DND-41 (cell line): ENCODE measurements at regions not wholly inside any gene's neighbourhood (a gene's known extent, or its start where the extent isn't known, plus 50 kb on each side); places are given as distances from the start of the nearest gene placed in this dataset.

Source experiments
- ATAC-seq: fragments of 200-7000 bp; cut with Tn5 transposase; 3 replicates; pipeline ENCODE4 v1.9.1; 2021; ENCODE audit warnings: low read depth; ENCODE audit not compliant: insufficient read depth
- DNase-seq: peaks from one replicate; pipeline ENCODE4 v3.0.0-alpha.2; 2020
- H2AFZ ChIP-seq: 2 replicates; pipeline ENCODE4 v1.6.0; 2012; ENCODE audit warnings: low read depth, low read length
- H3K27ac ChIP-seq: 2 replicates; pipeline ENCODE4 v1.5.1; 2012; ENCODE audit warnings: low read length, inconsistent platforms
- H3K27me3 ChIP-seq: fragments of 200-600 bp; sonication (generic); 2 replicates; pipeline ENCODE4 v1.6.0; 2012; ENCODE audit warnings: low read length, mild to moderate bottlenecking, inconsistent platforms; ENCODE audit not compliant: insufficient read depth, poor library complexity
- H3K36me3 ChIP-seq: 2 replicates; pipeline ENCODE4 v1.5.1; 2012; ENCODE audit warnings: low read length, inconsistent platforms; ENCODE audit not compliant: insufficient read depth
- H3K4me1 ChIP-seq: 2 replicates; pipeline ENCODE4 v1.5.1; 2012; ENCODE audit warnings: mild to moderate bottlenecking, low read length; ENCODE audit not compliant: insufficient read depth
- H3K4me2 ChIP-seq: 2 replicates; pipeline ENCODE4 v1.6.0; 2012; ENCODE audit warnings: mild to moderate bottlenecking, moderate library complexity, low read length, inconsistent platforms; ENCODE audit not compliant: insufficient read depth
- H3K4me3 ChIP-seq, 2 experiments: fragments of 200-600 bp in 1 of 2; shearing (Covaris generic) in 1 of 2; 2 replicates each; pipeline ENCODE4 v1.5.1; 2012 to 2016; ENCODE audit warnings: inconsistent platforms in 2 of 2, low read length in 2 of 2, mild to moderate bottlenecking in 2 of 2, low read depth in 1 of 2, moderate library complexity in 1 of 2
- H3K79me2 ChIP-seq: 2 replicates; pipeline ENCODE4 v1.6.0; 2012; ENCODE audit warnings: low read length, inconsistent platforms; ENCODE audit not compliant: insufficient read depth
- H3K9ac ChIP-seq: 2 replicates; pipeline ENCODE4 v1.6.0; 2012; ENCODE audit warnings: low read depth, mild to moderate bottlenecking, inconsistent platforms, low read length, moderate library complexity
- H3K9me3 ChIP-seq: 2 replicates; pipeline ENCODE4 v1.5.1; 2012; ENCODE audit warnings: low read length, moderate library complexity, mild to moderate bottlenecking, inconsistent platforms; ENCODE audit not compliant: insufficient read depth, severe bottlenecking
- H4K20me1 ChIP-seq: 2 replicates; pipeline ENCODE4 v1.6.0; 2012; ENCODE audit warnings: low read length; ENCODE audit not compliant: insufficient read depth
- EZH2 ChIP-seq: IDR thresholded peaks from 3 replicates; pipeline ENCODE4 v1.6.1; 2012; ENCODE audit warnings: borderline replicate concordance, low read depth, mild to moderate bottlenecking, moderate library complexity, low read length, inconsistent platforms; ENCODE audit not compliant: severe bottlenecking
- TF ChIP-seq, protein P1 (sequence below): IDR thresholded peaks from 2 replicates; pipeline ENCODE4 v1.5.1; 2012; ENCODE audit warnings: borderline replicate concordance, low read length, moderate library complexity, mild to moderate bottlenecking; ENCODE audit not compliant: poor library complexity, severe bottlenecking; ENCODE audit errors: extremely low read depth

- no peaks in the 10 kb centered on the region for H3K79me2 ChIP-seq
- H2AFZ ChIP-seq, result no peak overlapping the region
- ATAC-seq, result peak; percentile 60; the same call in 2 of the 3 replicates
- H3K9ac ChIP-seq, result no peak overlapping the region
- no peak overlapping the region for H3K4me2 ChIP-seq
- no peaks in the 10 kb centered on the region for H4K20me1 ChIP-seq
- H3K27me3 ChIP-seq, result no peaks in the 10 kb centered on the region
- no peaks in the 10 kb centered on the region for H3K4me1 ChIP-seq
- no peak for DNase-seq
- no peak overlapping the region for H3K27ac ChIP-seq
- no peaks in the 10 kb centered on the region for H3K9me3 ChIP-seq
- no peak overlapping the region for H3K4me3 ChIP-seq
- no peak for TF ChIP-seq EZH2
- TF ChIP-seq, protein P1, sequence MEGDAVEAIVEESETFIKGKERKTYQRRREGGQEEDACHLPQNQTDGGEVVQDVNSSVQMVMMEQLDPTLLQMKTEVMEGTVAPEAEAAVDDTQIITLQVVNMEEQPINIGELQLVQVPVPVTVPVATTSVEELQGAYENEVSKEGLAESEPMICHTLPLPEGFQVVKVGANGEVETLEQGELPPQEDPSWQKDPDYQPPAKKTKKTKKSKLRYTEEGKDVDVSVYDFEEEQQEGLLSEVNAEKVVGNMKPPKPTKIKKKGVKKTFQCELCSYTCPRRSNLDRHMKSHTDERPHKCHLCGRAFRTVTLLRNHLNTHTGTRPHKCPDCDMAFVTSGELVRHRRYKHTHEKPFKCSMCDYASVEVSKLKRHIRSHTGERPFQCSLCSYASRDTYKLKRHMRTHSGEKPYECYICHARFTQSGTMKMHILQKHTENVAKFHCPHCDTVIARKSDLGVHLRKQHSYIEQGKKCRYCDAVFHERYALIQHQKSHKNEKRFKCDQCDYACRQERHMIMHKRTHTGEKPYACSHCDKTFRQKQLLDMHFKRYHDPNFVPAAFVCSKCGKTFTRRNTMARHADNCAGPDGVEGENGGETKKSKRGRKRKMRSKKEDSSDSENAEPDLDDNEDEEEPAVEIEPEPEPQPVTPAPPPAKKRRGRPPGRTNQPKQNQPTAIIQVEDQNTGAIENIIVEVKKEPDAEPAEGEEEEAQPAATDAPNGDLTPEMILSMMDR, result no peak
- H3K36me3 ChIP-seq, result peaks cover 20% of the 10 kb centered on the region; the same call in 1 of the 2 replicates
Measured at GRCh38 chrY:19465809-19466208, 278.7 kb downstream of the KDM5D start.

- DNase-seq, result no peak
- H3K27me3 ChIP-seq, result no peaks in the 10 kb centered on the region
- H3K36me3 ChIP-seq, result peaks cover 40% of the 10 kb centered on the region; the same call in 1 of the 2 replicates
- H3K4me3 ChIP-seq, result no peak overlapping the region
- no peaks in the 10 kb centered on the region for H4K20me1 ChIP-seq
- H3K79me2 ChIP-seq, result no peaks in the 10 kb centered on the region
- H2AFZ ChIP-seq, result no peak overlapping the region
- TF ChIP-seq, protein P1, result no peak
- no peak for TF ChIP-seq EZH2
- H3K4me2 ChIP-seq, result no peak overlapping the region
- ATAC-seq, result no peak
- no peaks in the 10 kb centered on the region for H3K9me3 ChIP-seq
- no peak overlapping the region for H3K9ac ChIP-seq
- no peaks in the 10 kb centered on the region for H3K4me1 ChIP-seq
- no peak overlapping the region for H3K27ac ChIP-seq
Measured at GRCh38 chrY:19456855-19457448, 287.6 kb downstream of the KDM5D start.

GRCh38 chrY:19433059-19433458 is 311.5 kb downstream of the KDM5D start:
- Histone ChIP-seq H3K9me3 (peaks cover 5% of the 10 kb centered on the region), H3K4me2 (peak overlapping the region; percentile 48), H3K79me2 (no peaks in the 10 kb centered on the region), H3K9ac (no peak overlapping the region), H3K27me3 (no peaks in the 10 kb centered on the region), H3K4me3 (no peak overlapping the region), H4K20me1 (no peaks in the 10 kb centered on the region), H2AFZ (0 out of 2 replicates have a peak overlapping the region, but pooled peaks have one; percentile 54), H3K27ac (peak overlapping the region; percentile 38), H3K36me3 (no peaks in the 10 kb centered on the region), H3K4me1 (peaks cover 12% of the 10 kb centered on the region)
- TF ChIP-seq EZH2, result no peak
- TF ChIP-seq, protein P1, result peak; percentile 80
- peak; percentile 27 for DNase-seq
- ATAC-seq, result peak; percentile 89
